Tibial nerve (tissue), 4 donors: ENCODE measurements at regions not wholly inside any gene's neighbourhood (a gene's known extent, or its start where the extent isn't known, plus 50 kb on each side); places are given as distances from the start of the nearest gene placed in this dataset.

Experiments
- CTCF ChIP-seq, 5 experiments: fragments of 200-600 bp in 3 of 5; fragments of 450-650 bp in 2 of 5; sonication (generic) in 3 of 5; IDR thresholded peaks; one replicate each; pipeline ENCODE4 v1.5.1; 2016 to 2019; ENCODE audit warnings: antibody characterized with exemption in 5 of 5, mild to moderate bottlenecking in 3 of 5, moderate library complexity in 2 of 5
- EP300 ChIP-seq, 2 donors: sonication (generic); formaldehyde crosslinking; IDR thresholded peaks; one replicate each; pipeline ENCODE4 v1.6.1; 2017; ENCODE audit warnings: antibody characterized with exemption in 2 of 2, mild to moderate bottlenecking in 1 of 2
- POLR2A ChIP-seq, 2 donors: fragments of 450-650 bp; IDR thresholded peaks; one replicate each; pipeline ENCODE4 v1.6.1; 2017; ENCODE audit warnings: antibody characterized with exemption in 2 of 2, mild to moderate bottlenecking in 2 of 2, moderate library complexity in 2 of 2

- TF ChIP-seq POLR2A (IDR thresholded peaks at IDR 0.05) = no peak
- no peak for TF ChIP-seq CTCF (IDR thresholded peaks at IDR 0.05)
- no peak for TF ChIP-seq EP300 (IDR thresholded peaks at IDR 0.05)
These were observed 88.2 kb upstream of the SEPTIN5 start for GRCh38 chr22:19626042-19626587.
